GM18873 (cell line): ENCODE measurements at regions not wholly inside any gene's neighbourhood (a gene's known extent, or its start where the extent isn't known, plus 50 kb on each side); places are given as distances from the start of the nearest gene placed in this dataset.
"Not testable (repeated sequence)": the region's sequence is repeated elsewhere in the genome, so short reads cannot be mapped to it uniquely, and the experiment has no call there.

Experiments used
- ATAC-seq: cut with Tn5 transposase; IDR thresholded peaks from one replicate; pipeline ENCODE4 v1.9.1; 2021; ENCODE audit warnings: mild to moderate bottlenecking, moderate library complexity, moderate number of reproducible peaks; ENCODE audit not compliant: unreplicated experiment, low FRiP score

GRCh38 chr3:62926494-62926893, 51.3 kb upstream of the CADPS start:
- ATAC-seq, result no peak

GRCh38 chr3:62928256-62928655, 53.0 kb upstream of the CADPS start:
- ATAC-seq, result no peak

DNA sequence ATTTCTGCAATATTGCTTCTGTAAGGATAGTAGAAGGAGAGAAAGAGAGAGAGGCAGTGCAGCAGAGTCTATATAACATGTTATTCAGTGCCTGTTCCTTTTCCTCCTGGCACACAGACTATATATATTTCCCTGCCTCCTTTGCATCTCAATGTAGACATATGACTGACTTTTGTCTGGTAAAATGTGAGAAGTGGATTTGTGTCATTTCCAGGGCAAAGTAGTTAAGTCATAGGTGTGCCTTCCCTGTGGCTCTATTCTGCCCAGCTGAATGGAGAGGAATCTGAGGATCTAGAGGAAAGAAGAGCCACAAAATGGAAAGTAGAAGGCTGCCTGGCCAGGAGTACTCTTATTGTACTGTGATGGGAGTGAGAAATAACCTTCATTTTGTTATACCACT, 54.6 kb upstream of the CADPS start:
- ATAC-seq, result no peak

DNA sequence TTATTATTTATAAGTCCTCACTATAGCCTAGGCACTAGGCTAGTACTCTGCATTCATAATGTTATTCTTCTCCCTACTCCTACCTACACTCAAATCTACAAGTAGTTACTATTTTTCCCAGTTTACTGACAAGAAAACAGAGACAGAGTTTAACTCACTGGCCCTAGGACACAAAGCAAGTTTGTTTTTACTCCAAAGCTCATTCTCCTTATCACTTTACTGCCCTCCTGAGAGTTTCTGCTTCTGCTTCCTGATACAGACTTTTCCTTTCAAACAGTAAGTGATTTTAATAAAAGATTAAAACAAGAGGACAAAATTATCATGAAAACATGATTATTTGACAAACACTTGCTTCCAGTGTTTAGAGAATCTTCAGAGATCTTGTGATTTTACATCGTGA, 60.6 kb upstream of the CADPS start:
- ATAC-seq, result no peak

GRCh38 chr3:62936626-62937254, 61.5 kb upstream of the CADPS start:
- ATAC-seq, result no peak

GRCh38 chr3:62938583-62938982, 63.4 kb upstream of the CADPS start:
- no peak for ATAC-seq

DNA sequence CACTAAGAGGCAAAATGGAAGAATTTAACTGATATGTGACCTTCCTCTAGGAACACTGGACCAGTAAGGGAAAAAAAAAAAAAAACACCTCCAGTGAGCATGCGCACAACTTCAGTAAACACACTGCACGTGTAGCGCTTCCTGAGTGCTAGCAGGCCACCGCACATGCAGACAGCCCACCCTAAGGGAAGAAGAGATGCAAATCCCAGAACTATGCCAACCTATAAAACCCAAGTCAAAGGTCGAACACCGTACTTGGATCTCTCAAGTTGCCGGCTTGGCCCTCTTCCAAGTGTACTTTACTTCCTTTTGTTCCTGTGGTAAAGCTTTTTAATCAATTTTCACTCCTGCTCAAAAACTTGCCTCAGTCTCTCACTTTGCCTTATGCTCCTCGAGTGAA, 64.5 kb upstream of the CADPS start:
- ATAC-seq, result no peak

DNA sequence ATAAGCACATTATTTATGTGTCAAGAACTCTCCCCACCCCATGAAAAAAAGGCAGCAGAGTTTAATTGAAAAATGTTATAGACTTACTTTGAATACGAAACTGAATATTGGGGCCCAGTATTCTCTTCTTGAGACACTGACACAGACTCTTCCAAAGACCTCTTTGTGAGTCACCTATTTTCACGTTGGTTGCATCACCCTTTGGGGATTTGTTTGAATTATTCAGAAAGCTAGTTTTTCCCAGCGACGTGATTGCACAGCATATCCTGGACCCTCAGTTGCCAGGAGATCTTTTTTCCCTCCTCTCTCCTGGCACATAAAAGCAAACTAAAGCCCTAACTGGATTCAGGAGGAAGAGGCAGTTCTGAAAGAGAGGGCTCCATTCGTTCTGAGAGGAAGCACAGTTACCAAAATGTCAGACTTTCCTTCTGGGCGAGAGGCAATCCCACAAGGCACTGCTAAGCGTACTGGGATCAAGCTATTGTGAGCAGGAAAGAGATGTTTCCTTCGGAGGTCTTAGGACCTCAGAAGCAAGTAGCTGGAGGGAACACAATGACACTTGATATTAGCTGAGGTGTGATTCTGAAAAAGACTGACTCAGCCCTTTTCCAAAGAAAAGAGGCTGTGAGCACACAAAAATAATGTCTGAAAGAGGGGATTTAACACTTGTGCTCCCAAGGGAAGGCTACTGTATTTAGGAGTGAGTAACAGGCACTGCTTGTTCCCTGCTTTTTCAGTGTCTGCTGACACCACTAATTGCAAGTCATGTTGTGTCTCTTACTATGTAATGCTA, 65.8 kb upstream of the CADPS start:
- no peak for ATAC-seq

GRCh38 chr3:62942227-62942626, 67.0 kb upstream of the CADPS start:
- ATAC-seq, result no peak

- ATAC-seq, result no peak
Observed at GRCh38 chr3:62942764-62943163, 67.5 kb upstream of the CADPS start.

GRCh38 chr3:62948921-62949320, 73.7 kb upstream of the CADPS start:
- ATAC-seq, result no peak

DNA sequence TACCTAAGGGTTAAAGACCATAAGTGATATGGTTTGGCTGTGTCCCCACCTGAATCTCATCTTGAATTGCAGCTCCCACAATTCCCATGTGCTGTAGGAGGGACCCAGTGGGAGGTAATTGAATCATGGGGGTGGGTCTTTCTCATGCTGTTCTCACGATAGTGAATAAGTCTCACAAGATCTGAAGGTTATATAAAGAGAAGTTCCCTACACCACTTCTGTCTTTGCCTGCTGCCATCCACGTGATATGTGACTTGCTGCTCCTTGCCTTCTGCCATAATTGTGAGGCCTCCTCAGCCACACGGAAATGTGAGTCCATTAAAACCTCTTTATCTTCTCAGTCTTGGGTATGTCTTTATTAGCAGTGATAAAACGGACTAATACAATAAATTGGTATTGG, 75.0 kb upstream of the CADPS start:
- ATAC-seq, result no peak

GRCh38 chr3:62951037-62951613, 75.9 kb upstream of the CADPS start:
- no peak for ATAC-seq

GRCh38 chr3:62951880-62952279, 76.7 kb upstream of the CADPS start:
- ATAC-seq, result not testable (repeated sequence)

- peak; percentile 95 for ATAC-seq
Observed at GRCh38 chr3:62954580-62954979, 79.4 kb upstream of the CADPS start.

DNA sequence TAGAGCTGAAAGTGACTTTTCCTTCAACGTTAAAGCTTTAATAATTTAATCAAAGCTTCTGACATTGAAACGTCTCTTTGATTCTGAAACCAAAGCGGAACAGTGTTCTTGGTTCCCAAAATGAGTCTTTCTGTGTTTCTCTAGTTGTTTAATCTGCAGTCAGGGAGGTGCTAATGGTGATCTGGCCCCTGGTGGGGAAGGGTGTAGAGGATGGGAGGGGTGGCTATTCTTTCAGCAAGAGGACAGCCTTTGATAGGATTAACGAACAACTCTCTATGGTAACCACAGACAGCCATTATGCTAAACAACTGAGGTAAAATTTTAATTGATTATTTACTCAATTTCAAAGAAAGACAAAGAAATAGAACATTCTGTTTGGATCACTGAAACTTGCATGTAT, 79.9 kb upstream of the CADPS start:
- ATAC-seq, result no peak

- no peak for ATAC-seq
Observed at GRCh38 chr3:62956411-62956810, 81.2 kb upstream of the CADPS start.

DNA sequence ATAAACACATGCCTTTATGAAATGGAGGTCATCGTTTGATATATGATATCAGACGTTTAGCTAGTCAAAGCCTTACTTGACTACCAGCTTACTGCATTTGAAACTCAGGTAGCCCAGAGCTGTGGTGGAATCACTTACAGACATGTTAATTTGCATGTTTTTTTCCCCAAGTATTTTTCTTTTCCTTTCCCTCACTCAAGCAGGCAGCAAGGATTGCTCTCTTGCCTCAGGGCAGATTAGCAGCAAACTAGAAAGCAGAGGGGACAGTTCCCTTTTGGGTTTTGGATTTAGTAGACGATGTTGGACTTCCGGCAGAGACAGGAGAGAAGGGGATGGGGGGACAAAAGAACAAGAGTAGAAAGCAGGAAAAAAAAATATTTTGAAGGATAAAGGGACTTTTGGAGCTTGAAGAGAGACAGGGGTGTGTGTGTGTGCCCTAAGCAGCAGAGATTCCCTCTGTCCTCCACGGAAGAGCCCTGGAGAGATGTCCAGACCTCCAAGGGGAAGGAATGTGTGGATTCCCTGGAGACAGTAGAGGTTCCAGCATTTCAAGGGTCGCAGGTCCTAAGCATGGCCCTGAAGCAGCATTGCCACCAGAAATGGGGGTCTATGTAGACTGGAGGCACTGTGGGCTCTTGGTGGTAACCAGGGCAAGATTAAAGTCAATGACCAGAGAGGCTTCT, 86.8 kb upstream of the CADPS start:
- ATAC-seq, result no peak

- no peak for ATAC-seq
Observed at GRCh38 chr3:62962714-62963113, 87.5 kb upstream of the CADPS start.

- ATAC-seq, result no peak
Observed at GRCh38 chr3:62965311-62965710, 90.1 kb upstream of the CADPS start.

DNA sequence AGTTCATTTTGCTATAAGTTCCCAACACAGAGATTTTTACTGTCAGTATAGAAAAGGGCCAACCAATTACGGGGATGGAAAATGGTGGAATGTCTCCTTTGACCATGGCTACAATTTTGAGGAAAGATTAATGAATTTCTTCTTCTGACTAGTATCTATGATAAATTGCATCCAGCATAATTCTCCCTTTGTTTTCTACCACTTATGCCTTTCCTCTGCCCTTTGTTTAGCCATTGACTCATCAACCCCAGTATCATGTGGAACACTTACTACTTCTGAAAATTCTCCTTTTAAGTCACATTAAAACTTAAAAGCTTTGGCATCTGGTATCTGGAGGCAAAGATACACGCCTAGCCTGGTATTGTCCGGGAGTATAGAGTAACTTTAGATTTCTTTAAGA, 92.9 kb upstream of the CADPS start:
- no peak for ATAC-seq
